ENCODE measurements at regions not wholly inside any gene's neighbourhood (a gene's known extent, or its start where the extent isn't known, plus 50 kb on each side); places are given as distances from the start of the nearest gene placed in this dataset.

- H2BK120ac ChIP-seq (replicated peaks; ENCODE audit: low read depth, low read length) = no peak overlapping the region
- H2BK12ac ChIP-seq (ENCODE audit: low read depth, low read length) = no peak overlapping the region
- no peaks in the 10 kb centered on the region for H3K79me1 ChIP-seq (ENCODE audit: low read depth, low read length)
- H3K9ac ChIP-seq (replicated peaks in 1 of 4; ENCODE audit: extremely low read depth in 1 of 4, low read depth in 3 of 4, low read length in 3 of 4) = no peak overlapping the region
- H3K27ac ChIP-seq (ENCODE audit: low read depth, low read length) = no peak overlapping the region
- no peaks in the 10 kb centered on the region for H3K79me2 ChIP-seq (ENCODE audit: control insufficient read depth in 1 of 2, insufficient read depth in 2 of 2, low read length in 2 of 2)
- no peak overlapping the region for H3K18ac ChIP-seq (ENCODE audit: extremely low read depth, low read length)
- POLR2A ChIA-PET (ENCODE audit: partially characterized antibody) = no interaction called here
- DNase-seq (ENCODE audit: low read depth in 1 of 2, low spot score in 2 of 2) = no peak
- no peaks in the 10 kb centered on the region for H3K36me3 ChIP-seq (ENCODE audit: control insufficient read depth in 2 of 4, insufficient read depth in 4 of 4, low read length in 3 of 4)
- no peaks in the 10 kb centered on the region for H4K20me1 ChIP-seq (replicated peaks in 1 of 2; ENCODE audit: control insufficient read depth in 1 of 2, insufficient read depth in 2 of 2, low read length in 2 of 2)
- no peak overlapping the region for H3K4me2 ChIP-seq (ENCODE audit: insufficient read depth in 1 of 2, low read depth in 2 of 2, low read length in 2 of 2)
- H3K4me1 ChIP-seq (replicated peaks in 1 of 4; ENCODE audit: control insufficient read depth in 3 of 4, insufficient read depth in 4 of 4, low read length in 3 of 4) = no peaks in the 10 kb centered on the region
- H4K8ac ChIP-seq (ENCODE audit: extremely low read depth, insufficient read depth, low read length) = no peak overlapping the region
- no peak overlapping the region for H3K56ac ChIP-seq (replicated peaks; ENCODE audit: insufficient read length, low read depth, low read length)
- no peaks in the 10 kb centered on the region for H3K27me3 ChIP-seq (replicated peaks in 1 of 4; ENCODE audit: control insufficient read depth in 3 of 4, extremely low read depth in 1 of 4, insufficient read depth in 3 of 4, low read length in 3 of 4)
- TF ChIP-seq KDM4A (IDR thresholded peaks at IDR 0.05; ENCODE audit: low read depth, low read length, severe bottlenecking) (no peak), SP2 (IDR thresholded peaks at IDR 0.05; ENCODE audit: low read length) (no peak), TBP (IDR thresholded peaks at IDR 0.05; ENCODE audit: low read depth, low read length) (no peak), ATF2 (IDR thresholded peaks at IDR 0.05; ENCODE audit: low read length) (no peak), GTF2F1 (IDR thresholded peaks at IDR 0.05; ENCODE audit: borderline replicate concordance, low read depth, low read length) (no peak)
- H3K23me2 ChIP-seq (ENCODE audit: low read depth, low read length) = no peaks in the 10 kb centered on the region
- no peak overlapping the region for H2BK5ac ChIP-seq (ENCODE audit: low read depth, low read length)
- CTCF ChIA-PET (ENCODE audit: partially characterized antibody) = interaction anchor here (0.6 to 2.0 kb wide), 3 partner anchors 8 to 227 kb away, joined by 3 to 11 read pairs (median 3); no protein-coding TSS in a partner anchor
- no peak overlapping the region for H4K5ac ChIP-seq (ENCODE audit: insufficient read length, low read depth, low read length)
- no peak for FAIRE-seq
- no peak overlapping the region for H3K14ac ChIP-seq (ENCODE audit: insufficient read length)
- no peak overlapping the region for H2AFZ ChIP-seq (ENCODE audit: low read length)
- no peak overlapping the region for H4K91ac ChIP-seq (replicated peaks; ENCODE audit: insufficient read length, low read length)
- no peak overlapping the region for H3K23ac ChIP-seq (ENCODE audit: insufficient read length)
- no peak overlapping the region for H3K4ac ChIP-seq (replicated peaks; ENCODE audit: insufficient read length, low read depth, low read length)
- no peak overlapping the region for H2BK20ac ChIP-seq (ENCODE audit: low read length)
- H2BK15ac ChIP-seq (ENCODE audit: low read length) = no peak overlapping the region
- no peaks in the 10 kb centered on the region for H3K9me3 ChIP-seq (ENCODE audit: insufficient read depth in 2 of 2, low read depth in 1 of 2, low read length in 1 of 2)
- WGBS, 2 experiments (ENCODE audit: extremely low coverage in 1 of 2, insufficient coverage in 1 of 2, insufficient read length in 1 of 2, insufficient replicate concordance in 2 of 2, low coverage in 1 of 2, low lambda C conversion rate in 2 of 2, missing lambda C conversion rate in 1 of 2) = 89% methylated on average over 3 of the region's 3 CpGs; no CpG with 5 or more reads in 1 of the 2 experiments
- H2AK5ac ChIP-seq (ENCODE audit: low read depth, low read length) = no peak overlapping the region
- no peak overlapping the region for H3K4me3 ChIP-seq (ENCODE audit: extremely low read depth in 1 of 4, insufficient read depth in 2 of 4, low read depth in 3 of 4, low read length in 4 of 4)
Measured at GRCh38 chr17:14873540-14873939, 391.6 kb downstream of the PMP22 start.

Measured in H1 (cell line).